VCaP (cell line): ENCODE measurements at regions not wholly inside any gene's neighbourhood (a gene's known extent, or its start where the extent isn't known, plus 50 kb on each side); places are given as distances from the start of the nearest gene placed in this dataset.

Experiments
- H3K27ac ChIP-seq: fragments of 450-650 bp; 2 replicates; pipeline ENCODE4 v1.5.1; 2017
- CTCF ChIP-seq: fragments of 450-650 bp; conservative IDR thresholded peaks from 2 replicates; pipeline ENCODE4 v1.5.1; 2017; ENCODE audit warnings: mild to moderate bottlenecking, moderate library complexity

- H3K27ac ChIP-seq: no peak overlapping the region
- no peak for TF ChIP-seq CTCF
Measured at GRCh38 chr3:72144773-72145505, 360.0 kb upstream of the PROK2 start.

GRCh38 chr3:72143966-72144717 lies 359.2 kb upstream of the PROK2 start:
- TF ChIP-seq CTCF: no peak
- no peak overlapping the region for H3K27ac ChIP-seq

- H3K27ac ChIP-seq: no peak overlapping the region
- TF ChIP-seq CTCF: no peak
Measured at GRCh38 chr3:72143322-72143721, 358.4 kb upstream of the PROK2 start.

- TF ChIP-seq CTCF: no peak
- H3K27ac ChIP-seq: no peak overlapping the region
Measured at GRCh38 chr3:72142028-72142427, 357.1 kb upstream of the PROK2 start.

- H3K27ac ChIP-seq: no peak overlapping the region
- TF ChIP-seq CTCF: no peak
Measured at GRCh38 chr3:72141264-72141663, 356.3 kb upstream of the PROK2 start.

- no peak overlapping the region for H3K27ac ChIP-seq
- no peak for TF ChIP-seq CTCF
Measured at GRCh38 chr3:72139316-72139715, 354.4 kb upstream of the PROK2 start.

GRCh38 chr3:72137865-72138861 lies 353.2 kb upstream of the PROK2 start:
- no peak for TF ChIP-seq CTCF
- H3K27ac ChIP-seq: no peak overlapping the region
